ENCODE measurements at regions not wholly inside any gene's neighbourhood (a gene's known extent, or its start where the extent isn't known, plus 50 kb on each side); places are given as distances from the start of the nearest gene placed in this dataset.

DNA sequence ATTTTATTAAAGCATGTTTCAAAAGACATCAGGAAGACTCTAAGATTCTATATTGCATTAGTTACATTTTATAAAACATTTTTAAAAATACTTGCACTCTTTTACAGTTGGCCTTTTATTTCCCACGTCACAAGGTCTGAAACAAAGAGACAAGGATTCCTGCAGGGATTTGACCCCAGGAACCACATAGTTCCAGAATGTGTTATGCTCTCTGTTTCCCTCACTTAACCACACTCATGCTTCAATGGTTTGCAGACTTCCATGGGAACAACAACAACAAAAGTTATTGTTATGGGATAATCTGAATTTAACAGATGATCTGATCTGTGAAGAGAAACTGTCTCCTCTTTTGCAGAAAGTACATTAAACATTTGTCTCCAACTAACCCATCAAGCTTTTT is 104.3 kb upstream of the PPFIA2 start:
- TF ChIP-seq EZH2 (IDR thresholded peaks at IDR 0.05; ENCODE audit: borderline replicate concordance, insufficient read depth, low read depth, low read length, poor library complexity, severe bottlenecking) (no peak), CTCF (IDR thresholded peaks at IDR 0.05) (no peak)
